ENCODE measurements at regions not wholly inside any gene's neighbourhood (a gene's known extent, or its start where the extent isn't known, plus 50 kb on each side); places are given as distances from the start of the nearest gene placed in this dataset.

DNA sequence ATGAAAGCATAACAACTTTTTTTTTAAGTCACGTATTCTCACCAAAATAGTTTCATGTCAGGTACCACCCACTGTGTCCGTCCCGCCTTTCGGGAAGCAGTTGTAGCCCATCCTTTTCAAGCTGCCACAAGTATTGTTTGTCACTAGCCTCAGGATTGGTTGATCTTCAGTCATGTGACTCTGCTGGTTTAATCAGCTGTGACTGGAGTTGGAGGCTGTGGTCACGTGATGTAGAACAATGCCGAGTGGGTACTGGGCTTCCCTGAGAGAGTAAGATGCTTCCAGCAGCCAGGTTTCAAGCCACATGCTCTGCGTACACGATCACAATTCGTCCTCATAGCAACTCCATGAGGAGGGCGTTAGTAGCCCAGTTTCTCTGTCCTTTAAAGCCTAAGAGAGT, 83.0 kb upstream of the WSCD2 start:
- H3K27me3 ChIP-seq (ENCODE audit: control insufficient read depth in 4 of 4, insufficient read depth in 4 of 4, low read length in 3 of 4), result peaks cover 0 to 2% (median 0%) of the 10 kb centered on the region in 4 donors
- no peak for TF ChIP-seq ATF3 (IDR thresholded peaks at IDR 0.05)
- TF ChIP-seq, protein P1, sequence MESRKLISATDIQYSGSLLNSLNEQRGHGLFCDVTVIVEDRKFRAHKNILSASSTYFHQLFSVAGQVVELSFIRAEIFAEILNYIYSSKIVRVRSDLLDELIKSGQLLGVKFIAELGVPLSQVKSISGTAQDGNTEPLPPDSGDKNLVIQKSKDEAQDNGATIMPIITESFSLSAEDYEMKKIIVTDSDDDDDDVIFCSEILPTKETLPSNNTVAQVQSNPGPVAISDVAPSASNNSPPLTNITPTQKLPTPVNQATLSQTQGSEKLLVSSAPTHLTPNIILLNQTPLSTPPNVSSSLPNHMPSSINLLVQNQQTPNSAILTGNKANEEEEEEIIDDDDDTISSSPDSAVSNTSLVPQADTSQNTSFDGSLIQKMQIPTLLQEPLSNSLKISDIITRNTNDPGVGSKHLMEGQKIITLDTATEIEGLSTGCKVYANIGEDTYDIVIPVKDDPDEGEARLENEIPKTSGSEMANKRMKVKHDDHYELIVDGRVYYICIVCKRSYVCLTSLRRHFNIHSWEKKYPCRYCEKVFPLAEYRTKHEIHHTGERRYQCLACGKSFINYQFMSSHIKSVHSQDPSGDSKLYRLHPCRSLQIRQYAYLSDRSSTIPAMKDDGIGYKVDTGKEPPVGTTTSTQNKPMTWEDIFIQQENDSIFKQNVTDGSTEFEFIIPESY (IDR thresholded peaks at IDR 0.05), result no peak
- no peak for TF ChIP-seq RXRA (IDR thresholded peaks at IDR 0.05)
- TF ChIP-seq, protein P2, sequence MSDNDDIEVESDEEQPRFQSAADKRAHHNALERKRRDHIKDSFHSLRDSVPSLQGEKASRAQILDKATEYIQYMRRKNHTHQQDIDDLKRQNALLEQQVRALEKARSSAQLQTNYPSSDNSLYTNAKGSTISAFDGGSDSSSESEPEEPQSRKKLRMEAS (IDR thresholded peaks at IDR 0.05), result no peak
- TF ChIP-seq HNF4G (IDR thresholded peaks at IDR 0.05), result no peak
- no peak for TF ChIP-seq REST (IDR thresholded peaks at IDR 0.05)
- no peak for TF ChIP-seq GABPA (IDR thresholded peaks at IDR 0.05 in 1 of 2, conservative IDR thresholded peaks at IDR 0.05 in 1 of 2)
- TF ChIP-seq FOXA2 (IDR thresholded peaks at IDR 0.05), result no peak
- TF ChIP-seq HNF4A (conservative IDR thresholded peaks at IDR 0.05), result no peak
- TF ChIP-seq EGR1 (IDR thresholded peaks at IDR 0.05; ENCODE audit: low read depth in 2 of 2), result no peak
- no peak for TF ChIP-seq NR2F2 (IDR thresholded peaks at IDR 0.05)
- TF ChIP-seq FOXA1 (IDR thresholded peaks at IDR 0.05), result no peak
- no peak for TF ChIP-seq JUND (IDR thresholded peaks at IDR 0.05)
- no peaks in the 10 kb centered on the region for H3K36me3 ChIP-seq (ENCODE audit: control insufficient read depth in 4 of 4, insufficient read depth in 3 of 4, low read depth in 1 of 4, low read length in 3 of 4)
- WGBS, result 79% methylated on average over 10 of the region's 10 CpGs
- no peak for DNase-seq (ENCODE audit: low spot score)
- H3K4me1 ChIP-seq (ENCODE audit: control insufficient read depth in 4 of 4, insufficient read depth in 4 of 4, low read length in 3 of 4), result peaks cover 0 to 5% (median 0%) of the 10 kb centered on the region in 4 donors
- H3K4me3 ChIP-seq (ENCODE audit: low read depth in 1 of 3, low read length in 3 of 3), result no peak overlapping the region
- no peak overlapping the region for H3K9ac ChIP-seq (ENCODE audit: low read depth in 1 of 2, low read length in 2 of 2)
- H3K9me3 ChIP-seq (ENCODE audit: control insufficient read depth in 4 of 4, low read length in 3 of 4), result no peaks in the 10 kb centered on the region
- no peak overlapping the region for H3K27ac ChIP-seq (ENCODE audit: low read depth in 1 of 2, low read length in 2 of 2)

DNA sequence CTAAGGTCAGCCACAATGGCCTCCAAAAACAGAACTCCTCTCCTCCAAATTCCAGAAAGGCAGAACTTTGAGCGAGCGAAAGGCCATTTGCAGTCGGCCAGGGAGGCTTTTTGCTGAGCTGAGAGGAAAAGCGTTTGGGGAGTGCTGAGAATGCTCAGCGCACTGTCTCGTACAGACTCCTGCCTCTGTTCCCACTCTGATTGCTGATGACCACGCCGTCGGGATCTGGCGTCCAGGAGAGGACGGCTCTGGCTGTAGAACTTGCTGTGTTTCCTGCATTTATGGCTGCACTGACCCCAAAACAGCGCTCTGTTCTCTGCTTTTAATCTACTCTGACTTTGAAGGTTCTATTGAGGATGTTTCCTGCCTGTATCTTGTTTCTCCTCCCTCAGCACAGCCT, 82.4 kb upstream of the WSCD2 start:
- Histone ChIP-seq H3K9ac (ENCODE audit: low read depth in 1 of 2, low read length in 2 of 2) (no peak overlapping the region), H3K4me3 (ENCODE audit: low read depth in 1 of 3, low read length in 3 of 3) (no peak overlapping the region), H3K9me3 (ENCODE audit: control insufficient read depth in 4 of 4, low read length in 3 of 4) (no peaks in the 10 kb centered on the region), H3K27me3 (ENCODE audit: control insufficient read depth in 4 of 4, insufficient read depth in 4 of 4, low read length in 3 of 4) (peaks cover 0 to 2% (median 1%) of the 10 kb centered on the region in 4 donors), H3K4me1 (ENCODE audit: control insufficient read depth in 4 of 4, insufficient read depth in 4 of 4, low read length in 3 of 4) (peaks cover 0 to 5% (median 0%) of the 10 kb centered on the region in 4 donors), H3K27ac (ENCODE audit: low read depth in 1 of 2, low read length in 2 of 2) (peak overlapping the region; percentile 25 to 41), H3K36me3 (ENCODE audit: control insufficient read depth in 4 of 4, insufficient read depth in 3 of 4, low read depth in 1 of 4, low read length in 3 of 4) (no peaks in the 10 kb centered on the region)
- WGBS, result 60% methylated on average over 12 of the region's 12 CpGs
- no peak for DNase-seq (ENCODE audit: low spot score)
- TF ChIP-seq, protein P1 (IDR thresholded peaks at IDR 0.05), result no peak
- TF ChIP-seq RXRA (IDR thresholded peaks at IDR 0.05), result no peak
- TF ChIP-seq ATF3 (IDR thresholded peaks at IDR 0.05), result no peak
- TF ChIP-seq SP1 (IDR thresholded peaks at IDR 0.05), result no peak
- no peak for TF ChIP-seq FOXA2 (IDR thresholded peaks at IDR 0.05)
- TF ChIP-seq EGR1 (IDR thresholded peaks at IDR 0.05; ENCODE audit: low read depth in 2 of 2), result no peak
- TF ChIP-seq CTCF (IDR thresholded peaks at IDR 0.05; ENCODE audit: low read depth, low read length, missing input control), result no peak
- no peak for TF ChIP-seq RAD21 (IDR thresholded peaks at IDR 0.05)
- TF ChIP-seq HNF4A (conservative IDR thresholded peaks at IDR 0.05), result no peak
- TF ChIP-seq, protein P2 (IDR thresholded peaks at IDR 0.05), result no peak
- TF ChIP-seq GABPA (IDR thresholded peaks at IDR 0.05 in 1 of 2, conservative IDR thresholded peaks at IDR 0.05 in 1 of 2), result no peak
- no peak for TF ChIP-seq TAF1 (conservative IDR thresholded peaks at IDR 0.05)
- TF ChIP-seq HNF4G (IDR thresholded peaks at IDR 0.05), result no peak
- TF ChIP-seq JUND (IDR thresholded peaks at IDR 0.05), result no peak
- no peak for TF ChIP-seq NR2F2 (IDR thresholded peaks at IDR 0.05)
